ENCODE measurements at regions not wholly inside any gene's neighbourhood (a gene's known extent, or its start where the extent isn't known, plus 50 kb on each side); places are given as distances from the start of the nearest gene placed in this dataset.

- ChIA-PET POLR2A (no interaction called here), CTCF (ENCODE audit: low intra/inter-chr PET ratio, low total read pairs) (no interaction called here)
- FAIRE-seq (no peak), DNase-seq (ENCODE audit: low spot score) (no peak), ATAC-seq (no peak)
- Histone ChIP-seq H2AFZ (ENCODE audit: low read length) (no peak overlapping the region), H3K9me3 (ENCODE audit: low read length) (no peaks in the 10 kb centered on the region), H3K27ac (ENCODE audit: extremely low read length, insufficient read depth, low read length) (no peak overlapping the region), H3K4me1 (ENCODE audit: insufficient read depth, low read length) (no peaks in the 10 kb centered on the region), H4K20me1 (ENCODE audit: insufficient read depth, low read length) (no peaks in the 10 kb centered on the region), H3K4me3 (replicated peaks in 1 of 3; ENCODE audit: insufficient read depth in 1 of 3, low read depth in 2 of 3, low read length in 3 of 3) (no peak overlapping the region), H3K4me2 (ENCODE audit: low read depth, low read length) (no peak overlapping the region), H3K79me2 (ENCODE audit: insufficient read depth, low read length) (no peaks in the 10 kb centered on the region), H3K27me3 (ENCODE audit: control insufficient read depth in 1 of 2, insufficient read depth in 2 of 2, low read length in 2 of 2) (no peaks in the 10 kb centered on the region), H3K9ac (ENCODE audit: insufficient read depth, low read depth, low read length) (no peak overlapping the region), H3K36me3 (replicated peaks in 1 of 2; ENCODE audit: control insufficient read depth in 1 of 2, insufficient read depth in 2 of 2, low read length in 2 of 2) (no peaks in the 10 kb centered on the region)
- in situ Hi-C loops (cut with HindIII; ENCODE audit: extremely low pct_ligation_motif_present, low pct_unique_long_range_greater_than_20kb) (no loop called here), intact Hi-C loops (cut with micrococcal nuclease; ENCODE audit: unreplicated experiment) (no loop called here)
- no TSS peak for BruUV-seq (replicated peaks)
- no peak for TF ChIP-seq STAT6 (CRISPR knock-in tag; IDR thresholded peaks at IDR 0.05; ENCODE audit: borderline replicate concordance)
- TF ChIP-seq ZNF350 (CRISPR knock-in tag; IDR thresholded peaks at IDR 0.05; ENCODE audit: borderline replicate concordance, low read depth): no peak
- TF ChIP-seq ZNF556 (CRISPR knock-in tag; IDR thresholded peaks at IDR 0.05; ENCODE audit: borderline replicate concordance): no peak
- no peak for TF ChIP-seq ZNF550 (CRISPR knock-in tag; IDR thresholded peaks at IDR 0.05; ENCODE audit: borderline replicate concordance)
- no peak for TF ChIP-seq STAT5B (CRISPR knock-in tag; IDR thresholded peaks at IDR 0.05)
- no peak for TF ChIP-seq NFRKB (IDR thresholded peaks at IDR 0.05)
- no peak for TF ChIP-seq PBX3 (CRISPR knock-in tag; IDR thresholded peaks at IDR 0.05; ENCODE audit: borderline replicate concordance)
- TF ChIP-seq SP4 (CRISPR knock-in tag; IDR thresholded peaks at IDR 0.05): no peak
- no peak for TF ChIP-seq RBM22 (optimal IDR thresholded peaks at IDR 0.05; ENCODE audit: low read length)
- TF ChIP-seq CCDC6 (CRISPR knock-in tag; IDR thresholded peaks at IDR 0.05): no peak
- no peak for TF ChIP-seq ZNF17 (CRISPR knock-in tag; IDR thresholded peaks at IDR 0.05)
- TF ChIP-seq ZSCAN22 (CRISPR knock-in tag; IDR thresholded peaks at IDR 0.05): no peak
- TF ChIP-seq SYNCRIP (IDR thresholded peaks at IDR 0.05; ENCODE audit: insufficient read depth, low read depth, low read length): no peak
- TF ChIP-seq LCORL (IDR thresholded peaks at IDR 0.05): no peak
- TF ChIP-seq LCORL (CRISPR knock-in tag; IDR thresholded peaks at IDR 0.05): no peak
- TF ChIP-seq TMF1 (CRISPR knock-in tag; IDR thresholded peaks at IDR 0.05; ENCODE audit: low read depth): no peak
- no peak for TF ChIP-seq ZC3H4 (CRISPR knock-in tag; IDR thresholded peaks at IDR 0.05; ENCODE audit: borderline replicate concordance)
- TF ChIP-seq GPN1 (CRISPR knock-in tag; IDR thresholded peaks at IDR 0.05; ENCODE audit: borderline replicate concordance): no peak
- no peak for TF ChIP-seq SATB2 (CRISPR knock-in tag; IDR thresholded peaks at IDR 0.05)
- TF ChIP-seq ATM (IDR thresholded peaks at IDR 0.05; ENCODE audit: borderline replicate concordance): no peak
- 0% methylated on average over 2 of the region's 2 CpGs for WGBS (ENCODE audit: low lambda C conversion rate)
Observed at GRCh38 chrX:95884186-95884585, 800.5 kb upstream of the DIAPH2 start.

All from HepG2 (cell line).